Heart left ventricle (tissue), 16 donors: ENCODE measurements at regions not wholly inside any gene's neighbourhood (a gene's known extent, or its start where the extent isn't known, plus 50 kb on each side); places are given as distances from the start of the nearest gene placed in this dataset.

Experiments used
- ATAC-seq, 4 donors: fragments of 200-7000 bp; cut with Tn5 transposase; one replicate each; pipeline ENCODE4 v1.9.1; 2020 to 2022; ENCODE audit warnings: moderate library complexity in 4 of 4, mild to moderate bottlenecking in 3 of 4, moderate number of reproducible peaks in 1 of 4
- DNase-seq, 5 donors: peaks; one replicate each; pipeline ENCODE4 v3.0.0-alpha.2; 2020
- H3K27ac ChIP-seq, 12 donors: fragments of 200-600 bp; sonication (generic) in 4 of 12; one replicate each; pipeline versions ENCODE4 v1.5.0 to v1.8.0; 2016 to 2022; ENCODE audit warnings: mild to moderate bottlenecking in 2 of 12
- H3K27me3 ChIP-seq, 9 donors: fragments of 200-600 bp; sonication (generic) in 2 of 9; one replicate each; pipeline versions ENCODE4 v1.5.1 to v1.8.0; 2016 to 2022; ENCODE audit warnings: mild to moderate bottlenecking in 3 of 9
- H3K36me3 ChIP-seq, 9 donors: fragments of 200-600 bp; sonication (generic) in 2 of 9; one replicate each; pipeline versions ENCODE4 v1.5.0 to v1.8.0; 2018 to 2022; ENCODE audit warnings: mild to moderate bottlenecking in 2 of 9
- H3K4me1 ChIP-seq, 12 donors: fragments of 200-600 bp; sonication (generic) in 4 of 12; one replicate each; pipeline versions ENCODE4 v1.5.0 to v1.8.0; 2016 to 2022; ENCODE audit warnings: mild to moderate bottlenecking in 3 of 12
- H3K4me3 ChIP-seq, 12 donors: fragments of 200-600 bp; sonication (generic) in 4 of 12; one replicate each; pipeline versions ENCODE4 v1.5.0 to v1.8.0; 2017 to 2022; ENCODE audit warnings: mild to moderate bottlenecking in 9 of 12, moderate library complexity in 4 of 12
- H3K9me3 ChIP-seq, 12 donors: fragments of 200-600 bp; sonication (generic) in 4 of 12; one replicate each; pipeline versions ENCODE4 v1.5.0 to v1.8.0; 2016 to 2022; ENCODE audit warnings: mild to moderate bottlenecking in 1 of 12
- CTCF ChIP-seq, 12 donors: fragments of 200-600 bp; sonication (generic) in 4 of 12; IDR thresholded peaks; one replicate each; pipeline versions ENCODE4 v1.5.0 to v1.8.0; 2018 to 2022; ENCODE audit warnings: antibody characterized with exemption in 12 of 12, mild to moderate bottlenecking in 5 of 12
- POLR2A ChIP-seq, 2 donors: fragments of 450-650 bp; IDR thresholded peaks; one replicate each; pipeline ENCODE4 v1.6.1; 2017; ENCODE audit warnings: antibody characterized with exemption in 2 of 2, mild to moderate bottlenecking in 2 of 2, moderate library complexity in 2 of 2
- WGBS, 4 donors: extraction: QIAGEN DNeasy Blood & Tissue Kit in 2 of 4; methylation state at CpG; one replicate each; pipeline versions ENCODE4 v1.1.5 to v1.1.7; 2013 to 2018; 5-methylcytosine and 5-hydroxymethylcytosine counted together
- intact Hi-C, 10 donors: fragments of 100-400 bp; cut with DNase I; formaldehyde crosslinking; loops; one replicate each; pipeline versions ENCODE4 v1.11.1 to v1.14.2; 2022
- donor health status: ischemic (EF 13 %, LVEDD 7.1; RV severe dilation, severe dysfunction).
- donor health status: healthy with polysubstance abuse.
- donor health status: DM: no; HTN: yes; CAD: no.
- donor health status: DM: no; HTN: no; CAD: no.
- donor health status: ischemic (EF 25% LVEDD 6.9; RV normal size, moderate dysfunction).
- donor health status: ischemic (EF 25% LVEDD 5.7; RV mildly dilated, moderate dysfunction).
- donor health status: healthy.
- donor health status: DM: yes; HTN: yes; CAD: no.
- donor health status: ischemic (EF 35%, LVEDD 5.7; RV mildly dilated, moderate dysfunction).
- donor health status: nonischemic (EF 11% LVEDD 7.7; RV severe dilation, severe dysfunction).
- donor health status: DM: yes; HTN: yes; CAD: no.
- donor health status: PGD.
- donor health status: ischemic (EF 29% LVEDD 5.4; RV normal size, mild dysfunction).
- donor health status: nonischemic (EF 23%, LVEDD 6.1; RV moderate dilation, normal function).

DNA sequence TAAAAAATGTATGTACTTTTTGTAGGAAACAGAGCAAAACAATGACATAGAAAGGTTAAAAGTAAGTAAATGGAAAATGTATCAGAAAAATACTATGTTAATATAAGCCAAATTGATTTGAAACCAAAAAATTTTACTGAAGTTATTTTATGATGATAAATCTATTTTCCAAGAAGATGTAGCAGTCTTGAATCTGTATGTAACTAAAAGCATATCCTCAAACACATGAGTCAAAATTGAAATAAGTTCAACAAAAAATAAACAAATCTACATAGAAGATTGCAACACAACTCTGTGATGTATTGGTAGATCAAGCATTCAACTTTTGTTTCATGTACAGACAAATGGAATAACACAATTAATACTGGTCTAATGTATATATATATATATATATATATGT lies 450.0 kb downstream of the SPRY1 start:
- Histone ChIP-seq H3K4me3 (no peak overlapping the region), H3K27me3 (no peaks in the 10 kb centered on the region), H3K36me3 (no peaks in the 10 kb centered on the region), H3K27ac (peak overlapping the region in 1 of 12 donors; percentile 12), H3K4me1 (peaks cover 0 to 12% (median 0%) of the 10 kb centered on the region in 12 donors), H3K9me3 (peaks cover 0 to 33% (median 0%) of the 10 kb centered on the region in 12 donors)
- ATAC-seq (no peak), DNase-seq (no peak)
- intact Hi-C loops = loop anchor here in 1 of 10 donors (10.0 kb wide), 1 partner anchor 248 kb away; no protein-coding TSS in a partner anchor
- no peak for TF ChIP-seq CTCF (IDR thresholded peaks at IDR 0.05)
- no peak for TF ChIP-seq POLR2A (IDR thresholded peaks at IDR 0.05)

DNA sequence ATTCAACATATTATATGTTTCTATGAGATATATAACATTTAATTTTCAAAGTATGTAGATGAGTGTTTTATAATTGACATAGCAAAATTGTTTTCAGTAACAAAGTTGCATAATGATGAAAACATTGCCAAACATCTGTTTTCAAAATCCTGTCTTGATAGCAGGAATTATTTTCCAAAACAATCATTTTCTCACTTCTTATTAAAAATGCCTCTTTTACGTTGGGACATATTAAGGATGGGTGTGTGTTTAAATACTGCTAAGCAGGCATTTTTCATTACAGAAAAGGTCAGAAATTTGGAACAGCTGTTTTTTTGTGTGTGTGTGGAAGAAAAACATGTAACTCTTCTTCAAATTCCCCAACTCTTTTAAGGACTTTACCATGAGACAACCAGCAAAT lies 452.0 kb downstream of the SPRY1 start:
- Histone ChIP-seq H3K4me1 (peaks cover 0 to 12% (median 0%) of the 10 kb centered on the region in 12 donors), H3K36me3 (no peaks in the 10 kb centered on the region), H3K9me3 (peaks cover 0 to 23% (median 0%) of the 10 kb centered on the region in 12 donors), H3K27me3 (no peaks in the 10 kb centered on the region), H3K4me3 (no peak overlapping the region), H3K27ac (peak overlapping the region in 7 of 12 donors; percentile 39 to 74 (median 49))
- ATAC-seq = peak in 2 of 4 donors; percentile 31 to 37
- 37 to 56% (median 45%) methylated on average over 1 of the region's 1 CpG for WGBS, 4 donors
- TF ChIP-seq POLR2A (IDR thresholded peaks at IDR 0.05) = no peak
- no peak for TF ChIP-seq CTCF (IDR thresholded peaks at IDR 0.05)
- intact Hi-C loops = loop anchor here in 1 of 10 donors (10.0 kb wide), 1 partner anchor 246 kb away; no protein-coding TSS in a partner anchor
- DNase-seq = no peak

DNA sequence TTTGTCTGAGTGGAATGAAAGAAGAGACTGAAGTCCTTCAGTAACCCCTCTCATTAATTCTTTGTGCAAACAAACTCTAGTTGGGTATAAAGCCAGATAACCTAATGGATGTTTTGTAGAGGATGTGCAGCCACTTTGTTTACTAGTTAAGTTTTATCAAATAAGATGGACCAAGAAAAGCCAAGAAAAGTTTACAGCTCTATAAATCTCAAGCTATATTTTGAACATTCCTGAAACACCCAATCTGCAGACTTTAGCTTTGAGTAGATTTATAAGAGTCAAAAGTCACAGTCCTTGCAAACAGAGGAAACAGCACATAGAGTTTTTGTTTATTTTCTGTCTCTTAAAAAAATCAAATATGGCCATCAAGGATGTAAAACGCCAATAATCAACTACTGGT lies 452.9 kb downstream of the SPRY1 start:
- Histone ChIP-seq H3K27me3 (no peaks in the 10 kb centered on the region), H3K4me1 (peaks cover 0 to 12% (median 0%) of the 10 kb centered on the region in 12 donors), H3K27ac (peak overlapping the region in 8 of 12 donors; percentile 11 to 74 (median 48)), H3K4me3 (no peak overlapping the region), H3K9me3 (peaks cover 0 to 14% (median 0%) of the 10 kb centered on the region in 12 donors), H3K36me3 (no peaks in the 10 kb centered on the region)
- DNase-seq (no peak), ATAC-seq (no peak)
- TF ChIP-seq CTCF (IDR thresholded peaks at IDR 0.05) (no peak), POLR2A (IDR thresholded peaks at IDR 0.05) (no peak)
- intact Hi-C loops = loop anchor here in 1 of 10 donors (10.0 kb wide), 1 partner anchor 245 kb away; no protein-coding TSS in a partner anchor
- 88 to 93% (median 89%) methylated on average over 1 of the region's 1 CpG for WGBS, 4 donors

DNA sequence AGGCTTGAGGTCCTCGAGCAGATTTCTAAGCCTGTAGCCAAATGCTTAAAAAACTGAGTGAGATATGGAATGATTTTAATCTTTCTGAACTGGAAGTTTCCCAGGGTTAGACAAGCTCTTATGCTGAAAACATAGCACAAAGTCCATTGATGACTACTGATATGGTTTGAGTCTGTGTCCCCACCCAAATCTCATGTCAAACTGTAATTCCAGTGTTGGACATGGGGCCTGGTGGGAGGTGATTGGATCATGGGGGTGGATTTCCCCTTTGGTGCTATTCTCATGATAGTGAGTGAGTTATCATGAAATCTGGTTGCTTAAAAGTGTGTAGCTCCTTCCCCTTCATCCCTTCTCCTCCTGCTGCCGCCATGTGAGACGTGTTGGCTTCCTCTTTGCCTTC lies 454.9 kb downstream of the SPRY1 start:
- Histone ChIP-seq H3K36me3 (no peaks in the 10 kb centered on the region), H3K9me3 (peaks cover 0 to 3% (median 0%) of the 10 kb centered on the region in 12 donors), H3K4me1 (peaks cover 0 to 28% (median 12%) of the 10 kb centered on the region in 12 donors), H3K27me3 (no peaks in the 10 kb centered on the region), H3K4me3 (no peak overlapping the region), H3K27ac (peak overlapping the region in 1 of 12 donors; percentile 16)
- DNase-seq = no peak
- no peak for ATAC-seq
- TF ChIP-seq CTCF (IDR thresholded peaks at IDR 0.05) (no peak), POLR2A (IDR thresholded peaks at IDR 0.05) (no peak)
- intact Hi-C loops = loop anchor here in 1 of 10 donors (10.0 kb wide), 1 partner anchor 107 kb away; no protein-coding TSS in a partner anchor
- WGBS, 4 donors = 84 to 89% (median 87%) methylated on average over 3 of the region's 3 CpGs
